ENCODE measurements at regions not wholly inside any gene's neighbourhood (a gene's known extent, or its start where the extent isn't known, plus 50 kb on each side); places are given as distances from the start of the nearest gene placed in this dataset.

- TF ChIP-seq SMC3 (conservative IDR thresholded peaks at IDR 0.05; ENCODE audit: poor library complexity) (no peak), RAD21 (conservative IDR thresholded peaks at IDR 0.05) (no peak), TAF1 (IDR thresholded peaks at IDR 0.05; ENCODE audit: low read depth) (no peak), EP300 (conservative IDR thresholded peaks at IDR 0.05; ENCODE audit: poor library complexity, severe bottlenecking) (no peak), MXI1 (conservative IDR thresholded peaks at IDR 0.05; ENCODE audit: poor library complexity, severe bottlenecking) (no peak), EZH2 (IDR thresholded peaks at IDR 0.05; ENCODE audit: borderline replicate concordance, insufficient read depth, low read length, poor library complexity, severe bottlenecking) (no peak)
- TF ChIP-seq, protein P1, sequence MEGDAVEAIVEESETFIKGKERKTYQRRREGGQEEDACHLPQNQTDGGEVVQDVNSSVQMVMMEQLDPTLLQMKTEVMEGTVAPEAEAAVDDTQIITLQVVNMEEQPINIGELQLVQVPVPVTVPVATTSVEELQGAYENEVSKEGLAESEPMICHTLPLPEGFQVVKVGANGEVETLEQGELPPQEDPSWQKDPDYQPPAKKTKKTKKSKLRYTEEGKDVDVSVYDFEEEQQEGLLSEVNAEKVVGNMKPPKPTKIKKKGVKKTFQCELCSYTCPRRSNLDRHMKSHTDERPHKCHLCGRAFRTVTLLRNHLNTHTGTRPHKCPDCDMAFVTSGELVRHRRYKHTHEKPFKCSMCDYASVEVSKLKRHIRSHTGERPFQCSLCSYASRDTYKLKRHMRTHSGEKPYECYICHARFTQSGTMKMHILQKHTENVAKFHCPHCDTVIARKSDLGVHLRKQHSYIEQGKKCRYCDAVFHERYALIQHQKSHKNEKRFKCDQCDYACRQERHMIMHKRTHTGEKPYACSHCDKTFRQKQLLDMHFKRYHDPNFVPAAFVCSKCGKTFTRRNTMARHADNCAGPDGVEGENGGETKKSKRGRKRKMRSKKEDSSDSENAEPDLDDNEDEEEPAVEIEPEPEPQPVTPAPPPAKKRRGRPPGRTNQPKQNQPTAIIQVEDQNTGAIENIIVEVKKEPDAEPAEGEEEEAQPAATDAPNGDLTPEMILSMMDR (IDR thresholded peaks at IDR 0.05; ENCODE audit: poor library complexity, severe bottlenecking), result no peak
- TF ChIP-seq, protein P2, sequence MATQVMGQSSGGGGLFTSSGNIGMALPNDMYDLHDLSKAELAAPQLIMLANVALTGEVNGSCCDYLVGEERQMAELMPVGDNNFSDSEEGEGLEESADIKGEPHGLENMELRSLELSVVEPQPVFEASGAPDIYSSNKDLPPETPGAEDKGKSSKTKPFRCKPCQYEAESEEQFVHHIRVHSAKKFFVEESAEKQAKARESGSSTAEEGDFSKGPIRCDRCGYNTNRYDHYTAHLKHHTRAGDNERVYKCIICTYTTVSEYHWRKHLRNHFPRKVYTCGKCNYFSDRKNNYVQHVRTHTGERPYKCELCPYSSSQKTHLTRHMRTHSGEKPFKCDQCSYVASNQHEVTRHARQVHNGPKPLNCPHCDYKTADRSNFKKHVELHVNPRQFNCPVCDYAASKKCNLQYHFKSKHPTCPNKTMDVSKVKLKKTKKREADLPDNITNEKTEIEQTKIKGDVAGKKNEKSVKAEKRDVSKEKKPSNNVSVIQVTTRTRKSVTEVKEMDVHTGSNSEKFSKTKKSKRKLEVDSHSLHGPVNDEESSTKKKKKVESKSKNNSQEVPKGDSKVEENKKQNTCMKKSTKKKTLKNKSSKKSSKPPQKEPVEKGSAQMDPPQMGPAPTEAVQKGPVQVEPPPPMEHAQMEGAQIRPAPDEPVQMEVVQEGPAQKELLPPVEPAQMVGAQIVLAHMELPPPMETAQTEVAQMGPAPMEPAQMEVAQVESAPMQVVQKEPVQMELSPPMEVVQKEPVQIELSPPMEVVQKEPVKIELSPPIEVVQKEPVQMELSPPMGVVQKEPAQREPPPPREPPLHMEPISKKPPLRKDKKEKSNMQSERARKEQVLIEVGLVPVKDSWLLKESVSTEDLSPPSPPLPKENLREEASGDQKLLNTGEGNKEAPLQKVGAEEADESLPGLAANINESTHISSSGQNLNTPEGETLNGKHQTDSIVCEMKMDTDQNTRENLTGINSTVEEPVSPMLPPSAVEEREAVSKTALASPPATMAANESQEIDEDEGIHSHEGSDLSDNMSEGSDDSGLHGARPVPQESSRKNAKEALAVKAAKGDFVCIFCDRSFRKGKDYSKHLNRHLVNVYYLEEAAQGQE (IDR thresholded peaks at IDR 0.05; ENCODE audit: borderline replicate concordance), result no peak
- Histone ChIP-seq H2AFZ (ENCODE audit: low read depth, low read length) (no peak overlapping the region), H4K20me1 (ENCODE audit: insufficient read depth) (no peaks in the 10 kb centered on the region), H3K27ac (ENCODE audit: low read length) (no peak overlapping the region), H3K79me2 (replicated peaks; ENCODE audit: insufficient read depth, low read length) (no peaks in the 10 kb centered on the region), H3K9me2 (ENCODE audit: insufficient read depth, low read length) (no peaks in the 10 kb centered on the region), H3F3A (ENCODE audit: insufficient read depth, low read length, poor library complexity, severe bottlenecking) (no peaks in the 10 kb centered on the region), H3K36me3 (ENCODE audit: insufficient read depth, low read length) (no peaks in the 10 kb centered on the region), H3K9ac (ENCODE audit: low read length) (no peak overlapping the region), H3K4me3 (ENCODE audit: low read length) (no peak overlapping the region), H3K27me3 (ENCODE audit: insufficient read depth, low read depth, low read length) (no peaks in the 10 kb centered on the region), H3K9me3 (ENCODE audit: low read length) (no peaks in the 10 kb centered on the region), H3K4me2 (ENCODE audit: low read length) (no peak overlapping the region)
These were observed 312.3 kb downstream of the ZBBX start for GRCh38 chr3:167067787-167068161.

- TF ChIP-seq EZH2 (IDR thresholded peaks at IDR 0.05; ENCODE audit: borderline replicate concordance, insufficient read depth, low read length, poor library complexity, severe bottlenecking) (no peak), RAD21 (conservative IDR thresholded peaks at IDR 0.05) (no peak), MXI1 (conservative IDR thresholded peaks at IDR 0.05; ENCODE audit: poor library complexity, severe bottlenecking) (no peak), POLR2AphosphoS5 (IDR thresholded peaks at IDR 0.05) (no peak), EP300 (conservative IDR thresholded peaks at IDR 0.05; ENCODE audit: poor library complexity, severe bottlenecking) (no peak), TAF1 (IDR thresholded peaks at IDR 0.05; ENCODE audit: low read depth) (no peak), SMC3 (conservative IDR thresholded peaks at IDR 0.05; ENCODE audit: poor library complexity) (no peak)
- TF ChIP-seq, protein P2 (IDR thresholded peaks at IDR 0.05; ENCODE audit: borderline replicate concordance), result no peak
- TF ChIP-seq, protein P1 (IDR thresholded peaks at IDR 0.05; ENCODE audit: poor library complexity, severe bottlenecking), result no peak
- H3K4me2 ChIP-seq (ENCODE audit: low read length), result no peak overlapping the region
- H3K27ac ChIP-seq (ENCODE audit: low read length), result no peak overlapping the region
These were observed 312.9 kb downstream of the ZBBX start for GRCh38 chr3:167066977-167067786.

More at GRCh38 chr3:167066977-167067786, 312.9 kb downstream of the ZBBX start:
- no peaks in the 10 kb centered on the region for H4K20me1 ChIP-seq (ENCODE audit: insufficient read depth)
- no peak overlapping the region for H2AFZ ChIP-seq (ENCODE audit: low read depth, low read length)
- no peaks in the 10 kb centered on the region for H3K9me3 ChIP-seq (ENCODE audit: low read length)
- no peaks in the 10 kb centered on the region for H3K9me2 ChIP-seq (ENCODE audit: insufficient read depth, low read length)
- no peaks in the 10 kb centered on the region for H3K79me2 ChIP-seq (replicated peaks; ENCODE audit: insufficient read depth, low read length)
- no peak overlapping the region for H3K4me3 ChIP-seq (ENCODE audit: low read length)
- no peak overlapping the region for H3K9ac ChIP-seq (ENCODE audit: low read length)
- no peaks in the 10 kb centered on the region for H3F3A ChIP-seq (ENCODE audit: insufficient read depth, low read length, poor library complexity, severe bottlenecking)
- no peaks in the 10 kb centered on the region for H3K27me3 ChIP-seq (ENCODE audit: insufficient read depth, low read depth, low read length)
- no peaks in the 10 kb centered on the region for H3K36me3 ChIP-seq (ENCODE audit: insufficient read depth, low read length)

All from neural cell (in vitro differentiated cells).